Pulmonary artery endothelial cell (primary cell): ENCODE measurements at regions not wholly inside any gene's neighbourhood (a gene's known extent, or its start where the extent isn't known, plus 50 kb on each side); places are given as distances from the start of the nearest gene placed in this dataset.
A peak's percentile ranks its signal among the peaks of the same experiment; 100 is the strongest.

ENCODE experiments used
- DNase-seq: peaks from one replicate; pipeline ENCODE4 v3.0.0-alpha.2; 2011; ENCODE audit warnings: low read depth, low spot score

DNA sequence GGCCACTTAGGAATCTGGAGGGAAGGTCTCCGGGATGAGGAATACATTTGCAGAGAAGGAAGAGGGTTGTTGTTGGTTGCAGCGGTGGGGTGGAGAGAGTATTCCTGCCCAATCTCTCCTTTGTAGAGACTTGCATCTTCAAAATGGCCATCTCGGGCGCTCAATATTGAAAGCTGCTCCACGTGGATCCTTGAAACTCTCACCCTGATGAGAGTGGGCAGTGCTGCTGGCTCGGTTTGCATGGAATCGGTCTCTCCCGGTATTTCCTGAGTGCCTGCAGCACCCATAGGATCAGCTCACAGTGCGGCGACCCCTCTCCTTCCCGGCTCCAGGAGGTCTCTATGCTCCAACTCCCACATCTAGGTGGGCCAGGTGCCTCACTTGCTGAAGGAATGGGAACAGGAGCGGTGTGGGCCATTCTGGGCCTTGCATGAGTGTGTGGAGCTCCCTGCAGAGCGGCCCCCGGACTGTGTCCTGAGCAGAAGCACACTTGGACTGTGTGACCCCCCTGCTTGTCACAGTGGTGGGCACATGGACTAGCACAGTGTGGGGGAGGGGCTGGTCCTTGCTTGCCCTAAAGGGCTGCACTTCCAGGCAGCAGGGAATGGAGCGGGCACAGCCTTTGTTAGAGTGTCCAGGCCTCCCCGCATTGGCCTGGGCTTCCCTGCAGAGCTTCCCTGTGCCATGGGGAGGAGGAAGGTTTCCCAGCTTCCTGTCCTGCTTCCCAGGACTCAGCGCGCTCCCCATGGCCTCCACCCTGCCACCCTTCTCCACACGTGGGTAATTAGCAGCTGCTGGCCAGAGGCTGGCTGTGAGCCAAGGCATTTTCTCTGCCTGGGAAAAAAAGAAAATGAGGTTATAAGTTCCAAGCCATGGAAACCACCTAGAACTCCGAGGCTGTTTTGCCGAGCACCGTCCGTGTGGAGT lies 139.3 kb downstream of the IRF8 start:
- DNase-seq, result no peak

DNA sequence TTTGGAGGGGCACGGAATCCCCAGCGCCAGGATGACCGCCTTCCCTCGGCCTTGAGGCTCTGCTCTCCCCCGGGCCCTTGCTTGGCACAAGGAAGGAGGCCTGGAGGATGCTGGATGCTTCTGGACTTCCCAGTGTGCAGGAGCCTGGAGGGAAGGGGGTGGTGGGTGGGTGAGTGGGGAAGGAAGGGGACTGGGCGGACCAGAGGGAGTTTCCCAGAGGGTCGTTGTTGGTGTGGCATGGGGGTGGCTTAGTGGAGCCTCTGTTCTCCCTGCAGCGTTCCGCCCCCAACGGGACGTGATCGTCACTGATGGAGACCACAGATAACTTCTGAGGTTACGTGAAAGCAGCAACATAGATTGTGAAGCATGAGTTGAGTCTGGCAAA lies 140.0 kb downstream of the IRF8 start:
- DNase-seq, result no peak

DNA sequence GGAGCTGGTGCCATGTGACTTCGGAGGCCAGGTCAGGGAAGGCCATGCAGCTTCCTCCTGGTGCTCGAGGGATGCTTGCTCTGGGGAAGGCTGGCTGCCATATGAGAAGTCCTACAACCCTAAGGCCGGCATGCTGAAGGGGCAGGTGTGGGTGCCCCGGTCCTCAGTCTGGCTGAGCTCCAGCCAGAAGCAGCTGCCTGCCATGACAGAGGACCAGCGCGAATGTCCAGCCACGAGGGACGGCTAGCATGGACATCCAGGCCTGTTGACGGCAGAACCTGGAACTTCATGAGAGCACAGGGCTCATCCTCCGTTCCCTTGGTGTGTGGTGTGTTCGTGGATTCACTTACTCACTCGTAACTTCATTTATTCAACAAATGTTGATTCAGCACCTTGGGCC lies 140.6 kb downstream of the IRF8 start:
- DNase-seq, result no peak

DNA sequence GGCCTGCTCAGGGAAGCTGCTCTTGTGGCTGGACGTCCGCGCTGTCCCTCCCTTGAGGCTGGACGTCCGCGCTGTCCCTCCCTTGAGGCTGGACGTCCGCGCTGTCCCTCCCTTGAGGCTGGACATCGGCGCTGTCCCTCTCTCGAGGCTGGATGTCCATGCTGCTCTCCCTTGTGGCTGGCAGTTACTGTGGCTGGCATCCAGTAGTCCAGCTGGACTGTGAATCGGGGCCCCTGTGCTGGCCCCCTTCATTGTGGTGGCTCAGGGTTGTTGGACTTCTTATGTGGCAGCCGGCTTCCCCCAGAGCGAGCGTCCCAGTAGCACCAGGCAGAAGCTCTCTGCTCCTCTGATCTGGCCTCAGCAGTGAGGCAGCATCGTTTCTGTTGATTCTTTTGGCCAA lies 141.5 kb downstream of the IRF8 start:
- no peak for DNase-seq

DNA sequence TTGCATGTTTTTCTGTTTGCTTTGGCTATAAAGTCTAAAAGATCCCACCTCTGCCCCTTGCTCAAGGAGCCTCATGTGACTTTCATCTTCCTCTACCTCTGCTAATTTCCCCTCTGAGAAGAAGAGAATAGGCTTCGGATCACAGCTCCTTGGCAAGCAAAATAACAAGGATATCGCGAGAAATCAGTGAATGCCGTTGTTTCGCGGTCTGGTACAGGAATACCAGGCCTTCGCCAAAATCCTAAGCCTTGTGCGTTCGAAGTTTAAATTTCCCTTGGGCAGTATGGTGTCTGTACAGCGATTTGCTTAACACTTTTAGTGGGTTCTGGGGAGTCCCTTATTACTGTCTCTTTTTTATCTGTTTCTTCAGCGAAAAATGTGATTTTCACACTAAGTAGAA lies 142.3 kb downstream of the IRF8 start:
- no peak for DNase-seq

DNA sequence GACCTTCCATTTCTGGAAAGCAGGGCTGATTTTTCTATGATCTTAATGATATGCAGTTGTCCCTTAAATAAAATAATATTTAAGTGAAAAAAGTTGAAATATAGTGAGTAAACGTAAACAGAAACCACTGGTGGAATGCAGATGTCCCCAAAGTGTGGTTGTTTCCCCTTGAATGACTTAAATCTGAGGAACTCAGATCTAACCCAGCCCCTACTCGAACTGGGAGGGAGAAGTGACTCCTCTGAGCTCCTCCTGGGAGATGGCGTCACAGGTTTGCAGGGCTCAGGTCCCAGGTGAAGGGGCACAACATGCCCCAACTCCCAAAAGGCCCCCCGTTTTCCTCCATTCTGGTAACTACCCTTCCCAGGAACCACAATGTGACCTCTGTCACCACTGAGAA lies 142.8 kb downstream of the IRF8 start:
- DNase-seq, result no peak

DNA sequence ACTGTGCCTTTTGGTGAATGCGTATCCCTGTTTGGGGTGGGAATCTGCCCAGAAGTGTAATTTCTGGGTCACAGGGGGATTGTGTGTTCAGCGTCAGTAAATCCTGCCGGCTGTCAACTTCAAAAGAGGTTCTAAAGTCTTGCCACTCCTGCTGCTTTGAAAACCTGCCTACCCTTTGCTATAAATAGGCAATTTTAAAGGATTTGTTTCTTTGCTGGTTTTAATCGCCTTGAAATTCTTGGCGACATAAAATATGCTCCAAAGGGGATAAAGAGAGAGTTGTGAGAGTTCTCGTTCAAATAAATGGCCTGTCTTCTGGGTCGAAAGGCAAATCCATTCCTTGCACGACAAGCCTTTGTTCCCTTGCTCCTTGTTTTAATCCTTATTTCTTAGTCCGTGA lies 143.4 kb downstream of the IRF8 start:
- DNase-seq, result no peak

DNA sequence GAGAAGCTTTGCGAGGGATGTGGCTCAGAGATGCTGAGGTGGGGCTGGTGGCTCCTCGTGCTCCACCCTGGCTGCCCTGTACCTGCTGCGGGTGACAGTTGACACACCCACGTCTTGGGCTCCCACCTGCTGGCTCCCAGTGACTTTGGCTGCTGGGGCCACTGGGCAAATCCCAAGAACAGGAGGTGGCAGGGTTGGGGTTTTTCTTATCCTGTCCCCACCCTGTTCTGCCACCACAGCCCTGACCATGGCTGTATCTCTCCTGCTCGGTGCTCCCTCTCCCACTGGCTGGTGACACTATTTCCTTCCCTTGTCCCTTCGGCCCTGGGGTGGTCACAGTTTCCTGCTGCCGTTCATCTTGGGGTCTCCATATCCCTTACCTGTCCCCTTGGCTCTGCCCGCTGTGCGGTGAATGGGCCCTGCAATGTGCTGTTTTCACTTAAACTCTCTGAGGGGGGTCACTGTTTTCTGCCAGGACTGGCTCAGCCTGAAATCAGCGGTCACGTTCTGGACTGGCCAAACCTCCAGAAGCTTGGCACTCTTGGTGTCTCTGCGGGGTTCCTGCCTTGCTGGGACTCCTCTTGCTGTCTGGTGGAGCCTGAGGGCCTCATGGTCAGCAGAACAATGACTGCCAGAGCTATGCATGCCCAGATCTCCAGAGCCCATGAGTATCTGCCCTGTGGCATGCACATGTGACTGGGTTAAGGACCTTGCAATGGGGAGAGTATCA lies 144.2 kb downstream of the IRF8 start:
- DNase-seq, result no peak

DNA sequence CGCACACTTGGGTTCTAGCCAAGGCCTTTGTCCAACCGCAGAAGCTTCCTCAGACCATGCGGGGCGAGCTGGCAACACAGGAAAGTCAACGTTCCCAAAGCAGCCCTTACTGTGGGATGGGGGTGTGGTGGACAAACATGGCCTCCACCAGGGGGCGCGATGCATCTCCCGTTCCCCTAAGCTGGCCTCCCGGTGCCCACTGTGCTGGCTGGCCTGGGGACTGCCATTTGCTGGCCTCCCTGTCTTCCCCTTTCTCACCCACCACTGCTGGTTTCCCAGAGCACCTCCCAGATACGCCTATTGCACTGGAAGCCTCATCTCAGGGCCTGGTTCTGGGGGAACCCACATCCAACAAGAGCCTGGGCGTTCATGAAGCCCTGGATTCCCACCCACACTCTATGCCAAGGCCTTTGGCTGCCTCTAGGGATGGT lies 145.3 kb downstream of the IRF8 start:
- DNase-seq, result peak; percentile 10

DNA sequence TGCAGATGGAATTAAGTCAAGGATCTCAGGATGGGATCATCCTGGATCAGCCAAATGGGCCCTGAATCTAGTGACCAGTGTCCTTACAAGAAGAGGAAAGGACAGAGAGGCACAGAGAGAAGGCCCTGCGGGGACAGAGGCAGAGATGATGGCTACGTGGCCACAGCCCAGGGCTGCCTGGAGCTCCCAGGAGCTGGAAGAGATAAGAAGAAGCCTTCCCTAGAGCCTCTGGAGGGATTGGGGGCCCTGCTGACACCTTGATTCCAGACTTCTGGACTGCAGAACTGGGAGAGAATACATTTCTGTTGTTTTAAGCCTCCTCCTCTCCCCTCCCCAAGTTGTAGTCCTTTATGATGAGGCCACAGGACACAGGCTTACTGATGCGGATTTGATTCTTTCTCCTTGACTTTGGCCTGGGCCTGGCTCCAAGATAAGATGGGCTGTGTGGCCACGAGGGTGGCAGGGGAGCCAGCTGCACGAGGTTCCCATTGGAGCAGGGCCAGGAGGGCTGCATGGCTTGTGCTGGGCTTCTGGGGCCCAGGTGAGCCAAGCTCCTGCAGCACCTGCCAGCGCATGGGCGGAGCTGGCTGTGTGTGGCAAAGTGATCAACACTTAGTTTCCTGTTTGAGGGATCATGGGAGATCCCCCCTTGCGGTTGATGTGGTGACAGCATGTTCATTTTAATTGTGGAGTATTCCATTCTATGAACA lies 146.1 kb downstream of the IRF8 start:
- no peak for DNase-seq

DNA sequence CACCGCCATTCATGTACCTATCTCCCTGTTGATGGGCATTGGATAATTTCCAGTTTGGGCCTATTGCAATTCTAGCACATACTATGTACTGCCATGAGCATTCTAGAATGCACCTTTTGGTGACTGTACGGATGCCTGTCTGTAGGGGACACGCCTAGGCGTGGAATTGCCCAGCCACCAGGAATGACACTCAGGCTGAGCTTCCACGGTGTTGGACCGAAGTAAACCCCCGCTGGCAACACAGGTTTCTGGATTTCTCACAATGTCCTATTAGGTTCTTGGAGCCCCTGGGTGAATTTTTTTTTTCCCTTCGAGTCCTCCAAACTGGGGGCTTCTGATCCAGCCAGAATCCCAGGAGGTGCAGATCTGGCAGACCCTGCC lies 146.6 kb downstream of the IRF8 start:
- no peak for DNase-seq

DNA sequence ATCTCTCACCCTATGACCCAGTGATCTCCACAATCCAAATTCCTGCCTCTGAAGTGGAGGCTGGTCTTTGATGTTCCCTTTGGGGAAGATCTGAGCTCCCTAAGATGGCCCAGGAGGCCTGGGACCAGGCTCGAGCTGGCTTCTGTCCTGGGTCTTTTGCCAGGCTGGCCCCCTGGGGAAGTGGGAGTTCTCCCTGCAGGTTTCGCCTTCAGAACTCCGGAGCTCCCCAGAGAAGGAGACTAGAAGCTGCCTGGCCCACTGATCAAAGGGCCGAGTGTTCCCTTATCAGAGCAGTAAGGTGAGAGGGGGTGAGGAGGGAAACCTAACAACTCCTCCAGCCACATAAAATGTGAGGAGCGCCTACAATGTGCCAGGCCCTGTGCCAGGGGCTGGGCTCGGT lies 147.1 kb downstream of the IRF8 start:
- no peak for DNase-seq

DNA sequence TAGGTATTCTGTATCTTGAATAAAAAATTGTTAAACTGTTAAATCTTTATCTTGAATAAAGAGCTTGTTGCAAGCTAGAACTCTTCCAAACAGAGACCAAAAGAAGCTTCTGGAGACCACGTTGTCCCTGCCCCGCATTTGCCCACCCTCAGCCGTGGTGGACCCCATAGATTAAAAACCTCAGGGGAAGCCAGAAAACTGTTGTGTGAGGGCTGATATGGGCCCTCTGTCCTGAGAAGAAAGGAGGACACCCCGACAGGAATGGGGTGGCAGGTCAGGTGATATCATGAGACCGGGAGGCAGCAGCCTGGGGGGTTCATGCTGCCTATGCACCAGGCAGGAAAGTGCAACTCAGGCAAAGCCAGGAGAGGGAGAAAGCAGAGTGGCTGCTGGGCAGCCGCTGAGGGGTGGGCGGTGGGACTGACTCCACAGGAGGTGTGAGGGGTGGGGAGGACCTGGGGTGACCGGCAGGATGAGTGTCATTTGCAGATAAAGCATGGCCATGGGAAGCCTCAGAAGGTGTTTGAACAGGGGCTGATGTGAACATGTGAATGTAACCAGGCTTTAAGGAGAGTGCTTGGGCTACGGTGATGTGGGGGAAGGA lies 147.8 kb downstream of the IRF8 start:
- DNase-seq, result no peak

DNA sequence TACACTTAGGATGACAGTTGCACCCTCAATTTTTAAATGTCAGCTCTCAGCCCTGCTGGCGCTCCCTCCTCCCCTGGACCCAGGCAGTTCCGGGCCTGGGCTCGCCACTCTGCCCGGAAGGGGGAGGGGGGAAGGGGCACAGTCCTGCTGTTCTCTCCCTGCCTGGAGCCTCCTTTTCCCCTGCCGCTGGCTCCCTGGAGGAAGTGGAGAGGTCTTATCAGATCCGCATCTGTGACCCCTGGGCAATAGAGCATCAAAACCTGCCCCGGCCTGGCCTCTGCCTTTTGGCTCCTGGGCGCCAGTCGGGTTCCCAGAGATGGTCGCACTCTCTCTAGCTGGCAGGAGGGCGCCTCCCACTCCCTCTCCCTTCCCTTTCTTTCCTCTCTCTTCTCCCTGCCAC lies 149.3 kb downstream of the IRF8 start:
- no peak for DNase-seq

DNA sequence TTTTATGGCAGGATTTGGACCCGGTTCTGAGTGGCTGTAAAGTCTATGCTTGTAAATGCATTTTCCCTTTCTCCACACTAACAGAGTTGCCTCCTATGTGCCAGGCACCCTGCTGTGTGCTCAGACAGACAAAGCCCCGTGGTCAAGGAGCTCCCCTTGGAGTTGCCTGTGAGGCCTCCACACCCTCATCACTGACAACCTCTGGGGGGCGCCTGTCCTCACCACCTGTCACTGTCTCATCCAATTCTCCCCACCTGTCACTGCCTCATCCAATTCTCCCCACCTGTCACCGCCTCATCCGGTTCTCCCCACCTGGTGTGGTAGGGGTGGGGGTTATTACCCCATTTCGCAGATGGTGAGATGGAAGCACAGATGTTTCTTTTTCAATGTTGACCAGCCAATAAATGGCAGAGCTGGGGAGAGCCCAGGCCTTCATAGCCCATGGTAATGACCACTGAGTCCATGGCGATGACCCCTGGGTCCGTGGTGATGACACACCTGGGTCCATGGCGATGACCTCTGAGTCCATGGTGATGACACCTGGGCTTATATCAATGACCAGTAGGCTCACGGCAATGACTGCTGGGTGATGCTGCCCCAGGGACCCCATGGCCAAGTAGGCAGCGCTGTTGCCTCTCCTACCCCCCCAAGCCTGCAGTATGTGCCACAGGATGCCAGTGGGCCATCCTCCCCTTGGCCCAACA lies 150.1 kb downstream of the IRF8 start:
- DNase-seq, result no peak

DNA sequence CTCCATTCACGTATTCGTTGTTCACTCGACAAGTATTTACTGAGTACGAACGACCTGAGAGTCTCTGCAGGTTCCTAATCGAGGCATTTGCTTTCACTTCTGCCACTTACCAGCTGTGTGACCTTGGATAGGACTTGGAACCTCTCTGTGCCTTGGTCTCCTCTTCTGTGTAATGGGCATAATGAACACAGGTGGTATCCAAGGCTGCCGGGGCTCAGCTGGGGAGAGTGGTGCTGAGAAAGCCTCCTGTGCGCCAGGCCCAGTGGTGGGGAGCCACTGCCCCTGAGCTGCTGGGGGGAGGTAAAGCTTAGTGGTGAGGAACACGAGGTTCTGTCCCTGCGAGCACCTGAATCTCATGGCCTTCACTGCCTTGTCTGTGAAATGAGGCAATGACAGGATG lies 150.7 kb downstream of the IRF8 start:
- no peak for DNase-seq

DNA sequence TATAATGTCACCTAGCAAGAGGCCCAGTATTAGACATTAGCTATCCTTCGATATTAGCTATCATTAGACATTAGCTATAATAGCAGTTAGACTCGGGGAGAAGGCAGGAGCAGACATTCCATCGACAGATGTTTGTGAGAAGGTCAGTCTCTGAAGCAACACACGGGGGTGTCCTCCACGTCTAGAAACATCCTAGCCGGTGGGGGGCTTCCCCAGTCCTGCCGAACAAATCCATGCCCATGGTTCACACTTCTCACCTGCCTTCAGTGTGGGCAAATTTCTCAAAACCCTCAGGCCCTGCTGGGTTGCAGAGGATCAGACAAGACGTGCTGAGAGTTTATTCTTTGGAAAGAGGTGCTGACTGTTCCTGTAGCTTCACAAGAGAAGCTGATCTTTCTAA lies 151.1 kb downstream of the IRF8 start:
- no peak for DNase-seq

DNA sequence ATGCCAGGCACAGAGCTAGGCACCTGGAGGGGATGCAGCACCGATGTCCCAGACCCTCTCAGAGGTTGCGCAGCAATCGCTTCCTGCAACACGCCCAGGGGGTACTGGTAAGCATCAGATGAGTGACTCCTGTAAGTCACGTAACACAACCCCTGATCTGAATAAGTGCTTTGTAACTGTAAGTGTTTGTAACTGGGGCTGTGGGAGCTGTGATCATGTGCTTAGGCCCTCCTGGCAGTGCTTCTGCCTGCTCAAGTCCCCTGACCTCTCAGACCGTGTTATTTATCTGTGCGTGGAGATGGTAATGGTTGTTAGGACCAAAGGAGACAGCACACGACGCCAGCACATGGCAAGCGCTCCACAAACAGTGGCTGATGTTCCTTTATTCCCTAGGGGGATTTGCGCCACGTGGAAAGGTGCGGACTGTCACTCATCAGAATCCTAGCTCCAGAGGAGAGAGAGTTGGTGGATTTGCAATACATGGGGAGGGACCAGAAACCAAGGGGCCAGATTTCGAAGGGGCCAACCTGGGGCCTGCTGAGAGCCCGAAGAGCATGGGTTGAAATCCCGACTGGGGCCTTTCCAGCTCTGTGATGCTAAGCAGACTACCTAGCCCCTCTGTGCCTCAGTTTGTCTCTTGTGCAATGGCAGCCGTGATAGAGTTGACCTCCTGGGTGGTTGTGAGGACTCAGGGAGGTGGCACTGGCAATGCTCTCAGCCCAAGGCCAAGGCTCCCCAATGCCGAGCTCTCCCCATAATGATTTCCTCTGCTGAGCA lies 151.8 kb downstream of the IRF8 start:
- no peak for DNase-seq

DNA sequence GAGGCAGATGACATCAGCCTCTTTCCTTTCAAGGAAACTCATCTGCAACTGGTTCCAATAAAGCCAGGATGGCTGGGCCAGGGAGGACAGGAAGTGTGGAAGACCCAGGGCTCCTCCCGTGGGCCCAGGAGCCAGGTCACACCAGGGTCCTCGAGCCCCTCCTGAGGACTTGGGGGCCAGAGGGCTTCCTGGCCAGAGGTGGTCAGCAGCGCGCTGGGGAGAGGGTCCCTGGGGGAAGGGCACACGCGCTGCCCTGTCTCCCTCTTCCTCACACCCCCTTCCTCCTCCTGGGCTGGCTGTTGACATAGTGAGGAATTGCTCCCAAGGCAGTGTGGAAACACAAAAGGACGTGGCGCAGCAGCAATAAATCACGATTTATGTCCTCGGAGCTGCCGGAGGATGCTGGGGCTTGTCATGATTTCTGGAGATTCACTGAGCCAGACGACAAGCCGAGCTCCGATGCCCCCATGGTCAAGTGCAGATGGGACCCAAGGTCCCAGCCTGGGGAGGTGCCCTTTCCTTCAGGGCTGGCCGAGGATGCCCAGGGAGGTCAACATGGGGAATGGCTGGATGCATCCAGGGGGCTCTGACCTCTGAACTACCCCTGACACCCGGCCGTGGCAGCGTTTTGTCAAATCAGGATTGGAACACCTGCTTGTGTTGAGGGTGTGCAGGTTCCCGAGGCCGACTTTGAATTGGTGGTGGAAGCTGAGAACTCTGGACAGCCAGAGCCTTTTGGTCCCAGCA lies 152.6 kb downstream of the IRF8 start:
- DNase-seq, result no peak
